ENCODE measurements at regions not wholly inside any gene's neighbourhood (a gene's known extent, or its start where the extent isn't known, plus 50 kb on each side); places are given as distances from the start of the nearest gene placed in this dataset.
A peak's percentile ranks its signal among the peaks of the same experiment; 100 is the strongest.

GRCh38 chr14:38824706-38825105 is 278.3 kb downstream of the SEC23A start:
- in situ Hi-C loops (cut with HindIII; ENCODE audit: low sequenced_read_pairs) = no loop called here
- H3K4me3 ChIP-seq (ENCODE audit: low read depth, low read length) = no peak overlapping the region
- no peak for TF ChIP-seq CTCF (IDR thresholded peaks at IDR 0.05; ENCODE audit: low read depth, low read length, missing control alignments)
- peak; percentile 19 for DNase-seq (ENCODE audit: low read depth)

GRCh38 chr14:38818555-38818954 is 284.5 kb downstream of the SEC23A start:
- no peak for DNase-seq (ENCODE audit: low read depth)
- in situ Hi-C loops (cut with HindIII; ENCODE audit: low sequenced_read_pairs) = no loop called here
- H3K4me3 ChIP-seq (ENCODE audit: low read depth, low read length) = no peak overlapping the region
- TF ChIP-seq CTCF (IDR thresholded peaks at IDR 0.05; ENCODE audit: low read depth, low read length, missing control alignments) = no peak

- no peak for DNase-seq (ENCODE audit: low read depth)
- in situ Hi-C loops (cut with HindIII; ENCODE audit: low sequenced_read_pairs) = no loop called here
- TF ChIP-seq CTCF (IDR thresholded peaks at IDR 0.05; ENCODE audit: low read depth, low read length, missing control alignments) = no peak
- H3K4me3 ChIP-seq (ENCODE audit: low read depth, low read length) = no peak overlapping the region
Measured at GRCh38 chr14:38808734-38809455, 294.1 kb downstream of the SEC23A start.

GRCh38 chr14:38799671-38800070 is 303.4 kb downstream of the SEC23A start:
- DNase-seq (ENCODE audit: low read depth) = no peak
- TF ChIP-seq CTCF (IDR thresholded peaks at IDR 0.05; ENCODE audit: low read depth, low read length, missing control alignments) = no peak
- in situ Hi-C loops (cut with HindIII; ENCODE audit: low sequenced_read_pairs) = no loop called here
- H3K4me3 ChIP-seq (ENCODE audit: low read depth, low read length) = no peak overlapping the region

- in situ Hi-C loops (cut with HindIII; ENCODE audit: low sequenced_read_pairs) = no loop called here
- H3K4me3 ChIP-seq (ENCODE audit: low read depth, low read length) = no peak overlapping the region
- no peak for DNase-seq (ENCODE audit: low read depth)
- TF ChIP-seq CTCF (IDR thresholded peaks at IDR 0.05; ENCODE audit: low read depth, low read length, missing control alignments) = no peak
Measured at GRCh38 chr14:38794677-38795076, 308.4 kb downstream of the SEC23A start.

- no peak for TF ChIP-seq CTCF (IDR thresholded peaks at IDR 0.05; ENCODE audit: low read depth, low read length, missing control alignments)
- in situ Hi-C loops (cut with HindIII; ENCODE audit: low sequenced_read_pairs) = no loop called here
- no peak for DNase-seq (ENCODE audit: low read depth)
- no peak overlapping the region for H3K4me3 ChIP-seq (ENCODE audit: low read depth, low read length)
Measured at GRCh38 chr14:38791862-38792261, 311.2 kb downstream of the SEC23A start.

Data from astrocyte of the cerebellum (primary cell).